ENCODE measurements at regions not wholly inside any gene's neighbourhood (a gene's known extent, or its start where the extent isn't known, plus 50 kb on each side); places are given as distances from the start of the nearest gene placed in this dataset.
"Not testable (repeated sequence)": the region's sequence is repeated elsewhere in the genome, so short reads cannot be mapped to it uniquely, and the experiment has no call there.

- DNase-seq, result no peak
Observed at GRCh38 chr4:127291316-127291715, 341.4 kb upstream of the INTU start.

- no peak for DNase-seq
Observed at GRCh38 chr4:127293496-127293895, 339.3 kb upstream of the INTU start.

- no peak for DNase-seq
Observed at GRCh38 chr4:127304356-127304755, 328.4 kb upstream of the INTU start.

- no peak for DNase-seq
Observed at GRCh38 chr4:127307996-127308395, 324.8 kb upstream of the INTU start.

GRCh38 chr4:127309369-127310102 is 323.2 kb upstream of the INTU start:
- DNase-seq, result no peak

GRCh38 chr4:127311371-127311770 is 321.4 kb upstream of the INTU start:
- DNase-seq, result no peak

GRCh38 chr4:127311924-127312323 is 320.8 kb upstream of the INTU start:
- DNase-seq, result no peak

- no peak for DNase-seq
Observed at GRCh38 chr4:127313767-127314166, 319.0 kb upstream of the INTU start.

- no peak for DNase-seq
Observed at GRCh38 chr4:127327491-127327890, 305.3 kb upstream of the INTU start.

GRCh38 chr4:127335073-127335620 is 297.6 kb upstream of the INTU start:
- DNase-seq, result no peak

- no peak for DNase-seq
Observed at GRCh38 chr4:127335732-127336131, 297.0 kb upstream of the INTU start.

- DNase-seq, result not testable (repeated sequence)
Observed at GRCh38 chr4:127343123-127343522, 289.6 kb upstream of the INTU start.

GRCh38 chr4:127344071-127344470 is 288.7 kb upstream of the INTU start:
- DNase-seq, result no peak

GRCh38 chr4:127347936-127348335 is 284.8 kb upstream of the INTU start:
- DNase-seq, result no peak

- no peak for DNase-seq
Observed at GRCh38 chr4:127352220-127353113, 280.3 kb upstream of the INTU start.

- no peak for DNase-seq
Observed at GRCh38 chr4:127355743-127356142, 277.0 kb upstream of the INTU start.

GRCh38 chr4:127357765-127358164 is 275.0 kb upstream of the INTU start:
- DNase-seq, result no peak

GRCh38 chr4:127362686-127363085 is 270.1 kb upstream of the INTU start:
- DNase-seq, result no peak

- DNase-seq, result no peak
Observed at GRCh38 chr4:127364397-127364796, 268.4 kb upstream of the INTU start.

- DNase-seq, result no peak
Observed at GRCh38 chr4:127364911-127365310, 267.8 kb upstream of the INTU start.

GRCh38 chr4:127370604-127371003 is 262.2 kb upstream of the INTU start:
- no peak for DNase-seq

- DNase-seq, result no peak
Observed at GRCh38 chr4:127379499-127379898, 253.3 kb upstream of the INTU start.

- not testable (repeated sequence) for DNase-seq
Observed at GRCh38 chr4:127379948-127380347, 252.8 kb upstream of the INTU start.

GRCh38 chr4:127383666-127384065 is 249.1 kb upstream of the INTU start:
- no peak for DNase-seq
